K562 (cell line): ENCODE measurements at regions not wholly inside any gene's neighbourhood (a gene's known extent, or its start where the extent isn't known, plus 50 kb on each side); places are given as distances from the start of the nearest gene placed in this dataset.

Experiments
- CHD4 ChIP-seq: fragments of 200-600 bp; sonication (generic); IDR thresholded peaks from 3 replicates; pipeline ENCODE4 v1.6.1; 2012; ENCODE audit warnings: low read depth, mild to moderate bottlenecking, mixed read lengths, low read length, inconsistent platforms; ENCODE audit not compliant: insufficient read depth, insufficient replicate concordance, poor library complexity, severe bottlenecking
- CTCF ChIP-seq, 3 experiments: IDR thresholded peaks in 2 of 3; conservative IDR thresholded peaks in 1 of 3; 2 replicates each; pipeline ENCODE4 v1.5.1; 2011 to 2012; ENCODE audit warnings: low read length in 3 of 3, mild to moderate bottlenecking in 3 of 3, control low read depth in 2 of 3, improper control_type of control experiment in 1 of 3, inconsistent platforms in 1 of 3, low read depth in 1 of 3, mixed read lengths in 1 of 3, moderate library complexity in 1 of 3; ENCODE audit not compliant: insufficient read depth in 2 of 3
- ETV6 ChIP-seq, 3 experiments: fragments of 150-350 bp in 1 of 3; sonication (generic) in 1 of 3; formaldehyde crosslinking in 1 of 3; IDR thresholded peaks; 2 replicates each; pipeline versions ENCODE4 v1.6.1 to v1.8.0; 2014 to 2022; ENCODE audit warnings: borderline replicate concordance in 2 of 3, low read depth in 2 of 3, antibody characterized with exemption in 1 of 3, low read length in 1 of 3, mild to moderate bottlenecking in 1 of 3, missing genetic modification reagents in 1 of 3
- EZH2 ChIP-seq: IDR thresholded peaks from 2 replicates; pipeline ENCODE4 v1.6.1; 2012; ENCODE audit warnings: low read depth, mild to moderate bottlenecking, inconsistent platforms, low read length, borderline replicate concordance
- MAFF ChIP-seq: IDR thresholded peaks from 2 replicates; pipeline ENCODE4 v1.6.1; 2012; ENCODE audit warnings: low read length, improper control_type of control experiment
- POLR2AphosphoS5 ChIP-seq: IDR thresholded peaks from 2 replicates; pipeline ENCODE4 v1.6.1; 2011; ENCODE audit warnings: mild to moderate bottlenecking, low read depth, low read length, moderate library complexity; ENCODE audit not compliant: control insufficient read depth, insufficient read depth
- PRMT5 ChIP-seq: sonication (generic); formaldehyde crosslinking; IDR thresholded peaks from 2 replicates; pipeline ENCODE4 v1.5.0; 2020; ENCODE audit warnings: missing genetic modification reagents
- REST ChIP-seq, 2 experiments: fragments of 450-650 bp; formaldehyde crosslinking in 1 of 2; IDR thresholded peaks; 2 replicates each; pipeline versions ENCODE4 v1.4.0 to v1.6.1; 2014 to 2020; ENCODE audit warnings: mild to moderate bottlenecking in 2 of 2, borderline replicate concordance in 1 of 2, low read depth in 1 of 2
- SMARCA5 ChIP-seq: fragments of 450-650 bp; IDR thresholded peaks from 2 replicates; pipeline ENCODE4 v1.6.1; 2016

GRCh38 chr6:44676826-44677433 lies 289.4 kb downstream of the CDC5L start:
- TF ChIP-seq SMARCA5 (no peak), POLR2AphosphoS5 (no peak), EZH2 (no peak), CTCF (IDR thresholded peaks at IDR 0.05 in 2 of 3, conservative IDR thresholded peaks at IDR 0.05 in 1 of 3; ENCODE audit: insufficient read depth in 2 of 3, low read depth in 1 of 3, low read length in 3 of 3) (no peak), MAFF (no peak), CHD4 (no peak), ETV6 (IDR thresholded peaks at IDR 0.05; ENCODE audit: borderline replicate concordance in 1 of 2, low read depth in 2 of 2, low read length in 1 of 2) (no peak), ETV6 (CRISPR knock-in tag; IDR thresholded peaks at IDR 0.05; ENCODE audit: borderline replicate concordance) (no peak), REST (IDR thresholded peaks at IDR 0.05; ENCODE audit: borderline replicate concordance) (no peak), REST (CRISPR knock-in tag; IDR thresholded peaks at IDR 0.05; ENCODE audit: low read depth) (no peak), PRMT5 (no peak)
